ENCODE measurements at regions not wholly inside any gene's neighbourhood (a gene's known extent, or its start where the extent isn't known, plus 50 kb on each side); places are given as distances from the start of the nearest gene placed in this dataset.
"Not testable (repeated sequence)": the region's sequence is repeated elsewhere in the genome, so short reads cannot be mapped to it uniquely, and the experiment has no call there.

GRCh38 chr11:89545691-89546090 lies 54.5 kb upstream of the NOX4 start:
- no peak for DNase-seq (ENCODE audit: low read depth)

GRCh38 chr11:89555781-89556180 lies 64.6 kb upstream of the NOX4 start:
- not testable (repeated sequence) for DNase-seq (ENCODE audit: low read depth)

GRCh38 chr11:89556731-89557707 lies 65.8 kb upstream of the NOX4 start:
- peak; percentile 75 for DNase-seq (ENCODE audit: low read depth)

GRCh38 chr11:89560598-89560997 lies 69.4 kb upstream of the NOX4 start:
- DNase-seq (ENCODE audit: low read depth): not testable (repeated sequence)

GRCh38 chr11:89562731-89563130 lies 71.6 kb upstream of the NOX4 start:
- not testable (repeated sequence) for DNase-seq (ENCODE audit: low read depth)

GRCh38 chr11:89566972-89567371 lies 75.8 kb upstream of the NOX4 start:
- no peak for DNase-seq (ENCODE audit: low read depth)

- DNase-seq (ENCODE audit: low read depth): not testable (repeated sequence)
Observed at GRCh38 chr11:89569387-89569786, 78.2 kb upstream of the NOX4 start.

- not testable (repeated sequence) for DNase-seq (ENCODE audit: low read depth)
Observed at GRCh38 chr11:89571706-89572105, 80.5 kb upstream of the NOX4 start.

GRCh38 chr11:89575846-89576245 lies 84.7 kb upstream of the NOX4 start:
- DNase-seq (ENCODE audit: low read depth): not testable (repeated sequence)

- DNase-seq (ENCODE audit: low read depth): not testable (repeated sequence)
Observed at GRCh38 chr11:89577428-89577827, 86.3 kb upstream of the NOX4 start.

GRCh38 chr11:89583580-89583979 lies 92.4 kb upstream of the NOX4 start:
- DNase-seq (ENCODE audit: low read depth): peak; percentile 43

- not testable (repeated sequence) for DNase-seq (ENCODE audit: low read depth)
Observed at GRCh38 chr11:89585046-89585445, 93.9 kb upstream of the NOX4 start.

- peak; percentile 59 for DNase-seq (ENCODE audit: low read depth)
Observed at GRCh38 chr11:89585471-89585870, 94.3 kb upstream of the NOX4 start.

GRCh38 chr11:89589413-89589812 lies 98.2 kb upstream of the NOX4 start:
- DNase-seq (ENCODE audit: low read depth): not testable (repeated sequence)

GRCh38 chr11:89590008-89590632 lies 98.9 kb upstream of the NOX4 start:
- DNase-seq (ENCODE audit: low read depth): peak; percentile 80

GRCh38 chr11:89601263-89601662 lies 108.8 kb upstream of the TRIM77 start:
- not testable (repeated sequence) for DNase-seq (ENCODE audit: low read depth)

GRCh38 chr11:89604281-89604680 lies 105.8 kb upstream of the TRIM77 start:
- DNase-seq (ENCODE audit: low read depth): no peak

GRCh38 chr11:89606845-89607244 lies 103.3 kb upstream of the TRIM77 start:
- DNase-seq (ENCODE audit: low read depth): peak; percentile 74

- not testable (repeated sequence) for DNase-seq (ENCODE audit: low read depth)
Observed at GRCh38 chr11:89607497-89607896, 102.6 kb upstream of the TRIM77 start.

- no peak for DNase-seq (ENCODE audit: low read depth)
Observed at GRCh38 chr11:89608234-89608966, 101.7 kb upstream of the TRIM77 start.

GRCh38 chr11:89612096-89612495 lies 98.0 kb upstream of the TRIM77 start:
- DNase-seq (ENCODE audit: low read depth): no peak

GRCh38 chr11:89613911-89614310 lies 96.2 kb upstream of the TRIM77 start:
- DNase-seq (ENCODE audit: low read depth): peak; percentile 85

All from renal cortical epithelial cell (primary cell).